B cell (primary cell): ENCODE measurements at regions not wholly inside any gene's neighbourhood (a gene's known extent, or its start where the extent isn't known, plus 50 kb on each side); places are given as distances from the start of the nearest gene placed in this dataset.

ENCODE experiments used
- ATAC-seq: fragments of 200-7000 bp; cut with Tn5 transposase; one replicate; pipeline ENCODE4 v1.10.0; 2021; ENCODE audit warnings: low read depth, mild to moderate bottlenecking, moderate number of reproducible peaks, moderate library complexity
- CTCF ChIA-PET: fragments of 350-600 bp; sonication (Branson Sonifier 250); formaldehyde crosslinking; loops from one replicate; lab custom pipeline; 2021; ENCODE audit warnings: antibody characterized with exemption, inconsistent platforms; lab: Charles Lee
- POLR2A ChIA-PET: fragments of 350-600 bp; sonication (Branson Sonifier 250); formaldehyde crosslinking; loops from one replicate; lab custom pipeline; 2021; ENCODE audit warnings: antibody characterized with exemption; lab: Charles Lee
- DNase-seq: peaks from one replicate; pipeline ENCODE4 v3.0.0; 2013
- H2AFZ ChIP-seq: 2 replicates; pipeline ENCODE4 v1.6.1; 2012; ENCODE audit warnings: mild to moderate bottlenecking, low read depth, low read length; ENCODE audit not compliant: insufficient read depth, poor library complexity, severe bottlenecking
- H3K27ac ChIP-seq, 2 donors: 1 replicate in 1 of 2; 2 replicates in 1 of 2; pipeline ENCODE4 v1.5.1; 2012 to 2013; ENCODE audit warnings: low read length in 2 of 2, mild to moderate bottlenecking in 2 of 2, moderate library complexity in 1 of 2
- H3K27me3 ChIP-seq, 4 experiments: fragments of 200-600 bp in 1 of 4; sonication (generic) in 1 of 4; replicated peaks in 1 of 4; 1 replicate in 2 of 4; 2 replicates in 2 of 4; pipeline versions ENCODE4 v1.6.1 to v1.7.0; 2013 to 2016; ENCODE audit warnings: low read length in 3 of 4, mild to moderate bottlenecking in 2 of 4, mixed read lengths in 1 of 4, moderate library complexity in 1 of 4; ENCODE audit not compliant: insufficient read depth in 4 of 4, control insufficient read depth in 3 of 4; ENCODE audit errors: control extremely low read depth in 1 of 4
- H3K36me3 ChIP-seq, 2 experiments: replicated peaks in 1 of 2; 1 replicate in 1 of 2; 2 replicates in 1 of 2; pipeline versions ENCODE4 v1.6.1 to v1.7.1; 2013; ENCODE audit warnings: low read length in 1 of 2; ENCODE audit not compliant: insufficient read depth in 2 of 2, control insufficient read depth in 1 of 2; ENCODE audit errors: control extremely low read depth in 1 of 2, extremely low read depth in 1 of 2
- H3K4me1 ChIP-seq, 2 donors: fragments of 200-600 bp in 1 of 2; sonication (generic) in 1 of 2; 1 replicate in 1 of 2; 2 replicates in 1 of 2; pipeline versions ENCODE4 v1.5.1 to v1.6.1; 2013 to 2017; ENCODE audit warnings: low read length in 2 of 2; ENCODE audit not compliant: control insufficient read depth in 2 of 2, insufficient read depth in 2 of 2
- H3K4me2 ChIP-seq: replicated peaks from 2 replicates; pipeline ENCODE3; 2012; ENCODE audit warnings: mild to moderate bottlenecking, low read depth, low read length; ENCODE audit not compliant: poor library complexity, severe bottlenecking
- H3K4me3 ChIP-seq, 5 experiments: fragments of 200-600 bp in 1 of 5; sonication (generic) in 1 of 5; 1 replicate in 3 of 5; 2 replicates in 2 of 5; pipeline versions ENCODE4 v1.5.1 to v1.7.0; 2011 to 2016; ENCODE audit warnings: low read length in 4 of 5, mild to moderate bottlenecking in 4 of 5, low read depth in 2 of 5, control low read depth in 1 of 5, moderate library complexity in 1 of 5; ENCODE audit not compliant: insufficient read depth in 1 of 5; ENCODE audit errors: control extremely low read depth in 1 of 5, extremely low read depth in 1 of 5
- H3K79me2 ChIP-seq: fragments of 200-600 bp; sonication (generic); one replicate; pipeline ENCODE4 v1.6.0; 2016; ENCODE audit warnings: low read length; ENCODE audit not compliant: control insufficient read depth, insufficient read depth
- H3K9ac ChIP-seq: fragments of 200-600 bp; sonication (generic); 2 replicates; pipeline ENCODE4 v1.6.1; 2017; ENCODE audit warnings: mild to moderate bottlenecking, low read length, moderate library complexity
- H3K9me3 ChIP-seq, 3 donors: one replicate each; pipeline versions ENCODE4 v1.6.1 to v1.7.1; 2013; ENCODE audit warnings: low read length in 2 of 3; ENCODE audit not compliant: control insufficient read depth in 2 of 3, insufficient read depth in 1 of 3; ENCODE audit errors: control extremely low read depth in 1 of 3
- H4K20me1 ChIP-seq: 2 replicates; pipeline ENCODE4 v1.6.0; 2012; ENCODE audit warnings: mild to moderate bottlenecking, low read length; ENCODE audit not compliant: insufficient read depth, control insufficient read depth, poor library complexity, severe bottlenecking
- H3K27ac Mint-ChIP-seq: one replicate; pipeline ENCODE4 v1.8.0; 2021; ENCODE audit warnings: mixed read lengths
- H3K27me3 Mint-ChIP-seq: one replicate; pipeline ENCODE4 v1.8.0; 2021; ENCODE audit warnings: mixed read lengths
- H3K4me1 Mint-ChIP-seq: one replicate; pipeline ENCODE4 v1.8.0; 2021; ENCODE audit warnings: mixed read lengths
- H3K4me3 Mint-ChIP-seq: one replicate; pipeline ENCODE4 v1.8.0; 2021; ENCODE audit warnings: mixed read lengths
- H3K9me3 Mint-ChIP-seq: one replicate; pipeline ENCODE4 v1.8.0; 2022; ENCODE audit warnings: mixed read lengths; ENCODE audit not compliant: insufficient read depth
- EZH2 ChIP-seq: IDR thresholded peaks from 2 replicates; pipeline ENCODE4 v1.6.1; 2012; ENCODE audit warnings: borderline replicate concordance, low read depth, mild to moderate bottlenecking, moderate library complexity, low read length; ENCODE audit not compliant: insufficient read depth, poor library complexity, severe bottlenecking
- WGBS: methylation state at CpG from one replicate; pipeline ENCODE4 v1.1.5; 2013; ENCODE audit warnings: missing lambda C conversion rate; ENCODE audit not compliant: insufficient coverage; 5-methylcytosine and 5-hydroxymethylcytosine counted together
- intact Hi-C: fragments of 100-400 bp; cut with micrococcal nuclease; formaldehyde crosslinking; loops from one replicate; pipeline ENCODE4 v1.10.0; 2022
- TF ChIP-seq, protein P1 (sequence below): fragments of 200-600 bp; IDR thresholded peaks from one replicate; pipeline ENCODE4 v1.8.0; 2022; ENCODE audit warnings: antibody characterized with exemption, mild to moderate bottlenecking

DNA sequence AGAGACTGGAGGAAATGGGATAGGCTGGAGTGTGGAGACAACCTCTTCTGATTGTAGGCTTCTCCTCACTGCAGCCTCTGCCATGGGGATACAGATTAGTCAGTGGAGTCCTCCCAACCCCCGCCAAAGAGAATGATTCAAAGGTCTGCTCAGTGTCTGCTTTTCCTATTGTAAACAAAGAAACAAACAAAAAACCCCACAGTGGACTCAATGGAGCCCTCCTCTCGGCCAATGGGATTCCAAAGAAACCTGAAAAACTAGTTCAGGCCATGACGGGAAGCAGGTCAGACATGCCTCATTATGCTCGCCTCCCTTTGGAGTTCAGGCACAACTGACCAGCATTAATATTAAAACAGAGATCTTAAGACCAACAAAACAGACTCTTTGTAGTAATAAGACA lies 85.8 kb downstream of the SEC61B start:
- Histone ChIP-seq H2AFZ (no peak overlapping the region), H3K4me1 (no peaks in the 10 kb centered on the region), H3K36me3 (no peaks in the 10 kb centered on the region), H3K4me3 (no peak overlapping the region), H3K9me3 (no peaks in the 10 kb centered on the region), H3K79me2 (no peaks in the 10 kb centered on the region), H3K27me3 (no peaks in the 10 kb centered on the region), H3K27ac (no peak overlapping the region), H3K9ac (no peak overlapping the region), H4K20me1 (no peaks in the 10 kb centered on the region), H3K4me2 (no peak overlapping the region)
- H3K9me3 Mint-ChIP-seq = no peaks in the 10 kb centered on the region
- no peak for TF ChIP-seq EZH2
- TF ChIP-seq, protein P1, sequence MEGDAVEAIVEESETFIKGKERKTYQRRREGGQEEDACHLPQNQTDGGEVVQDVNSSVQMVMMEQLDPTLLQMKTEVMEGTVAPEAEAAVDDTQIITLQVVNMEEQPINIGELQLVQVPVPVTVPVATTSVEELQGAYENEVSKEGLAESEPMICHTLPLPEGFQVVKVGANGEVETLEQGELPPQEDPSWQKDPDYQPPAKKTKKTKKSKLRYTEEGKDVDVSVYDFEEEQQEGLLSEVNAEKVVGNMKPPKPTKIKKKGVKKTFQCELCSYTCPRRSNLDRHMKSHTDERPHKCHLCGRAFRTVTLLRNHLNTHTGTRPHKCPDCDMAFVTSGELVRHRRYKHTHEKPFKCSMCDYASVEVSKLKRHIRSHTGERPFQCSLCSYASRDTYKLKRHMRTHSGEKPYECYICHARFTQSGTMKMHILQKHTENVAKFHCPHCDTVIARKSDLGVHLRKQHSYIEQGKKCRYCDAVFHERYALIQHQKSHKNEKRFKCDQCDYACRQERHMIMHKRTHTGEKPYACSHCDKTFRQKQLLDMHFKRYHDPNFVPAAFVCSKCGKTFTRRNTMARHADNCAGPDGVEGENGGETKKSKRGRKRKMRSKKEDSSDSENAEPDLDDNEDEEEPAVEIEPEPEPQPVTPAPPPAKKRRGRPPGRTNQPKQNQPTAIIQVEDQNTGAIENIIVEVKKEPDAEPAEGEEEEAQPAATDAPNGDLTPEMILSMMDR = no peak
- H3K27me3 Mint-ChIP-seq = peaks cover 13% of the 10 kb centered on the region
- no peak overlapping the region for H3K27ac Mint-ChIP-seq
- no peak for DNase-seq
- no peaks in the 10 kb centered on the region for H3K4me1 Mint-ChIP-seq
- POLR2A ChIA-PET = no interaction called here
- 86% methylated on average over 2 of the region's 4 CpGs for WGBS
- no peak for ATAC-seq
- H3K4me3 Mint-ChIP-seq = no peak overlapping the region
- intact Hi-C loops = no loop called here
- CTCF ChIA-PET = no interaction called here

DNA sequence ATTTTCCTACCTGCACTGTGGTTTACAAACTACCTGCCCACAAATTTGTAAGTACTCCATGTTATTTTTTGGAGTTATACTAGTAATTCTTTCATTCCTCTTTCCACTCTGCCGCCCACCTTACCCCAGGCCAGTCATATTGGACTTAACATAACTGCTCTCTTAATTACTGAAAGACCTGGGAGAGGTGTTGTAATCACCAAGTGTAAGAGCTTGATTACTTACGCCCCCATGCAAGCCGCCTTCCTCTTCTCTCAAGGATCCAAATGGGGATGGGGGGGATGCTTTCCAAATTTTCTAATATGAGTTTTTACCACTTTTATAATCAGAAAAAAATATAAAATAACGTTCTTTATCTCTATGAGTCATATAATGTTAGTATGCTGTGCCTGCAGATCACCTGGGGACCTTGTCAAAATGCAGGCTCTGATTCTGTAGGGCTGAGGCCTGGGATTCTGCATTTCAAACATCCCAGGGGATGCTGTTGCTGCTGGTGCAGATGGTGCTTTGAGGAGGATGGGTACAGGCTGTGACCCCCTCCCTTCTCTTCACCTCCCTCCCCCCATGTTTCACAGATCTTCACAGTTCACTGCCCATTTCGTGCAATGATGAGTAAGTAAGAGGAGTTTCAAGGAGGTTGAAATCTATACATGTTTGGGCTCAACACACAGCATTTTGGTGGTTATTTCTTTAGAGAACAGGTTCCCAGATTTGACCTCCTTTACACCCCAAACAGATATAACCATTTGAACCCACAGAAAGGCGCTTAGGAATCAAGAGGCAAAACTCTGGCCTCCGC lies 87.3 kb downstream of the SEC61B start:
- Histone ChIP-seq H3K79me2 (no peaks in the 10 kb centered on the region), H2AFZ (no peak overlapping the region), H3K36me3 (no peaks in the 10 kb centered on the region), H3K9me3 (no peaks in the 10 kb centered on the region), H3K9ac (no peak overlapping the region), H3K4me1 (no peaks in the 10 kb centered on the region), H4K20me1 (no peaks in the 10 kb centered on the region), H3K4me3 (no peak overlapping the region), H3K27me3 (no peaks in the 10 kb centered on the region), H3K4me2 (no peak overlapping the region), H3K27ac (no peak overlapping the region)
- ATAC-seq = no peak
- TF ChIP-seq EZH2 = no peak
- TF ChIP-seq, protein P1 = no peak
- POLR2A ChIA-PET = no interaction called here
- WGBS = no CpG with 5 or more reads among the region's 7 CpGs
- DNase-seq = no peak
- CTCF ChIA-PET = no interaction called here
- peaks cover 7% of the 10 kb centered on the region for H3K27me3 Mint-ChIP-seq
- no peaks in the 10 kb centered on the region for H3K4me1 Mint-ChIP-seq
- intact Hi-C loops = no loop called here
- H3K4me3 Mint-ChIP-seq = no peak overlapping the region
- no peak overlapping the region for H3K27ac Mint-ChIP-seq
- no peaks in the 10 kb centered on the region for H3K9me3 Mint-ChIP-seq
